DOHH2 (cell line): ENCODE measurements at regions not wholly inside any gene's neighbourhood (a gene's known extent, or its start where the extent isn't known, plus 50 kb on each side); places are given as distances from the start of the nearest gene placed in this dataset.
"Not testable (repeated sequence)": the region's sequence is repeated elsewhere in the genome, so short reads cannot be mapped to it uniquely, and the experiment has no call there.

Experiments
- H3F3A ChIP-seq: fragments of 200-600 bp; sonication (generic), shearing (Covaris generic); 2 replicates; pipeline ENCODE4 v1.6.0; 2016; ENCODE audit warnings: antibody characterized with exemption, mild to moderate bottlenecking; ENCODE audit not compliant: control insufficient read depth, insufficient read depth
- H3K27ac ChIP-seq: fragments of 200-600 bp; sonication (generic); 2 replicates; pipeline ENCODE4 v1.5.1; 2014; ENCODE audit warnings: low read depth, mild to moderate bottlenecking, low read length, moderate library complexity
- H3K27me3 ChIP-seq: fragments of 200-600 bp; sonication (generic); 2 replicates; pipeline ENCODE4 v1.6.1; 2014; ENCODE audit warnings: mild to moderate bottlenecking, low read length, mixed read lengths; ENCODE audit not compliant: control insufficient read depth
- H3K36me3 ChIP-seq: fragments of 200-600 bp; sonication (generic); 2 replicates; pipeline ENCODE4 v1.6.1; 2014; ENCODE audit warnings: mild to moderate bottlenecking, low read length, moderate library complexity, mixed read lengths; ENCODE audit not compliant: control insufficient read depth
- H3K4me1 ChIP-seq: fragments of 200-600 bp; sonication (generic); 2 replicates; pipeline ENCODE4 v1.6.1; 2014; ENCODE audit warnings: mild to moderate bottlenecking, low read length, mixed read lengths; ENCODE audit not compliant: control insufficient read depth
- H3K4me2 ChIP-seq: fragments of 200-600 bp; sonication (generic); 2 replicates; pipeline ENCODE4 v1.6.0; 2014; ENCODE audit warnings: mild to moderate bottlenecking, low read length, moderate library complexity
- H3K4me3 ChIP-seq: fragments of 200-600 bp; sonication (generic); 2 replicates; pipeline ENCODE4 v1.5.1; 2014; ENCODE audit warnings: mild to moderate bottlenecking, low read length, mixed read lengths
- H3K79me2 ChIP-seq: fragments of 200-600 bp; sonication (generic); 2 replicates; pipeline ENCODE4 v1.6.1; 2014; ENCODE audit warnings: mild to moderate bottlenecking, low read length, mixed read lengths; ENCODE audit not compliant: control insufficient read depth
- H3K9me2 ChIP-seq: fragments of 200-600 bp; sonication (generic); replicated peaks from 2 replicates; pipeline ENCODE4 v1.6.1; 2014; ENCODE audit warnings: mild to moderate bottlenecking, low read length, mixed read lengths; ENCODE audit not compliant: control insufficient read depth
- H3K9me3 ChIP-seq: fragments of 200-600 bp; sonication (generic); 2 replicates; pipeline ENCODE4 v1.6.1; 2014; ENCODE audit warnings: antibody characterized with exemption, low read length, mixed read lengths; ENCODE audit not compliant: control insufficient read depth, insufficient read depth
- H4K20me1 ChIP-seq: fragments of 200-600 bp; sonication (generic); 2 replicates; pipeline ENCODE4 v1.6.0; 2014; ENCODE audit warnings: low read depth, mild to moderate bottlenecking, antibody characterized with exemption, low read length, moderate library complexity; ENCODE audit not compliant: control insufficient read depth, insufficient read depth

DNA sequence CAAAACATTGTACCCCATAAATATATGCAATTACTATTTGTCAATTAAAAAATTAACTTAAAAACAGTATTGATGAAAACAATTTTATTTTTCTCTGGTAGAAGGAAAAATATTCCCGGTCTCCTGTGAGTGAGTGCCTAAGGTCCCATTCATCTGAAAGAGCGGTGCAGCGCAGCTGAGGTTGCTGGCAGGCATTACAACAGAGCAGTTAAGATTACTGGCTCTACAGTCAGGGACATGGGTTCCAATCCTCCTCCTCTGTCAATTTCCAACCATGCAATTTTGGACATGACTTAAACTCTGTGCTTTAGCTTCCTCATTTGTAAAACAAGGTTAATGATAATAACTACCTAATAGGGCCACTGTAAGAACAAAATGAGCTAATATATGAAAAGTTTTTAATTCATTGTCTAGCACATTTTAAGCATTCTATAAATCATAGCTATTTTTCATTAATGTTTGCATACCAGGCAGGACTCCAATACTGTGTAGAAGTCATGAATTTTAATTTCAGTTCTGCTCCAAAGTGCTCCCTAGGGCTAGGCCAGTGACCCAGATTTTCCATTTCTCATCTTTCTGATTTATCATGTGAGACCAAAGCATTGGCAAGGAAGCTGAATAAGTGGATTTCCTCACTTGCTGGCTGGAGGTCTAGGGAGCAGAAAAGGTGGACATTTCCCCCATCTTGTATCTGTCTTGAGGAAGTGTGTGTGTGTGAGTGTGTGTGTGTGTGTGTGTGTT lies 174.2 kb upstream of the NBPF19 start:
- H3K9me2 ChIP-seq, H3K36me3 ChIP-seq, H3K27me3 ChIP-seq, H3K4me1 ChIP-seq, H3K9me3 ChIP-seq, H4K20me1 ChIP-seq, H3K4me2 ChIP-seq, H3F3A ChIP-seq, H3K79me2 ChIP-seq, H3K27ac ChIP-seq, H3K4me3 ChIP-seq: not testable (repeated sequence)

DNA sequence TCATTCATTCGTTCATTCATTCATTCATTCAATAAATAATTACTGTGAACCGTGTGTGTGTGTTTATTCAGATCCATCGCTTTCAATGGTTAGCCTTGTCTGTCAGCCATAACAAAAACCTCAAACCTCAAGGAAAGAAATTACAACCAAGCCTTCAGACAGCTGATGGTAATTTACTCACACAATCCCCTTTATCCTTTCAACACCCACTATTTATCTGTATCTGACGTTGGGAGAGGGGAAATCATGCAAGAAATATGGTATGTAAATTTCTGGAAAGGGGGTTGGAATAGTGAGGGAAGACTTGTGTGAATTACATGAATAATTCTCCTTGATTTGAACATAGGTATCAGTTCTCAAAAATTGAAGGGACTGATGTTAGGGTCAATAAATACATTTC lies 173.6 kb upstream of the NBPF19 start:
- not testable (repeated sequence) for H3K9me2 ChIP-seq, H3K4me2 ChIP-seq, H4K20me1 ChIP-seq, H3K9me3 ChIP-seq, H3K27ac ChIP-seq, H3F3A ChIP-seq, H3K4me3 ChIP-seq, H3K79me2 ChIP-seq, H3K36me3 ChIP-seq, H3K4me1 ChIP-seq, H3K27me3 ChIP-seq

- not testable (repeated sequence) for H3K9me2 ChIP-seq, H3F3A ChIP-seq, H3K79me2 ChIP-seq, H3K27ac ChIP-seq, H3K4me3 ChIP-seq, H3K36me3 ChIP-seq, H3K9me3 ChIP-seq, H3K4me1 ChIP-seq, H3K4me2 ChIP-seq, H3K27me3 ChIP-seq, H4K20me1 ChIP-seq
Observed at GRCh38 chr1:149304796-149305195, 170.0 kb upstream of the NBPF19 start.

DNA sequence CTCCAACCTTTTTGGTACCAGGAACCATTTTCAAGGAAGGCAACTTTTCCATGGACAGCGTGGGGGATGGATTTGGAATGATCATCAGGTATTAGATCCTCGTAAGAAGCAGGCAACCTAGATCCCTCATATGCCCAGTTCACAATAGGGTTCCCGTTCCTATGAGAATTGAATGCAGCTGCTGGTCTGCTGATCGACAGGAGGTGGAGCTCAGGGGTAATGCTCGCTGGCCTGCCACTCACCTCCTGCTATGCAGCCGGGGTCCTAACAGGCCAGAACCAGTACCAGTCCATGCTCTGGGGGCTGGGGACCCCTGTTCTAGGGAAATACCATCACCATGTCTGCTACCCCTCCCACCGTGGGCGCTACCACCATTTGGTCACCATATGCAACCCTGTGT lies 167.2 kb upstream of the NBPF19 start:
- not testable (repeated sequence) for H3K36me3 ChIP-seq, H4K20me1 ChIP-seq, H3K9me2 ChIP-seq, H3K9me3 ChIP-seq, H3K27me3 ChIP-seq, H3K79me2 ChIP-seq, H3F3A ChIP-seq, H3K4me2 ChIP-seq, H3K4me3 ChIP-seq, H3K4me1 ChIP-seq, H3K27ac ChIP-seq

GRCh38 chr1:149314921-149315320 lies 159.9 kb upstream of the NBPF19 start:
- not testable (repeated sequence) for H3K4me3 ChIP-seq, H3K4me1 ChIP-seq, H3K79me2 ChIP-seq, H3F3A ChIP-seq, H4K20me1 ChIP-seq, H3K27ac ChIP-seq, H3K27me3 ChIP-seq, H3K36me3 ChIP-seq, H3K4me2 ChIP-seq, H3K9me2 ChIP-seq, H3K9me3 ChIP-seq

GRCh38 chr1:149320971-149321731 lies 153.7 kb upstream of the NBPF19 start:
- H3K4me1 ChIP-seq, H3K4me3 ChIP-seq: not testable (repeated sequence)

DNA sequence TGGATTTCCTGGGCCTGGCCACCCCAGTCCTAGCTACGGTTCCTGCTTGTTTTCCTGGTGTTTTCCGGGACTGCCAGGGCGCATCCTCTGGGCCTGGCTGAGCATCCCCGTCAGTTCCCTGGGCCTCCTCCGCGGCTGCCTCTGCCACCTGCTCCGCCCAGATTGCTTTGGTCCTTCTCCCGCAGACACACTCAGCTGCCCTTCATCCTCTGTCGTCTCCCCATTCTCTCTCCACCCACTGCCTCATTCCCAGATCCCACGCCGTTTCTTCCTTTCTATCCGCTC lies 153.2 kb upstream of the NBPF19 start:
- H3F3A ChIP-seq, H4K20me1 ChIP-seq, H3K4me1 ChIP-seq, H3K27me3 ChIP-seq, H3K27ac ChIP-seq, H3K4me3 ChIP-seq, H3K9me2 ChIP-seq, H3K36me3 ChIP-seq, H3K4me2 ChIP-seq, H3K79me2 ChIP-seq, H3K9me3 ChIP-seq: not testable (repeated sequence)

More at GRCh38 chr1:149320971-149321731, 153.7 kb upstream of the NBPF19 start:
- not testable (repeated sequence) for H3K36me3 ChIP-seq, H3K79me2 ChIP-seq, H3F3A ChIP-seq, H3K27ac ChIP-seq, H3K9me2 ChIP-seq, H4K20me1 ChIP-seq, H3K27me3 ChIP-seq, H3K9me3 ChIP-seq, H3K4me2 ChIP-seq

GRCh38 chr1:149330081-149330335 lies 144.8 kb upstream of the NBPF19 start:
- not testable (repeated sequence) for H3K9me3 ChIP-seq, H3K79me2 ChIP-seq, H3K27ac ChIP-seq, H3K4me1 ChIP-seq, H3K4me3 ChIP-seq, H3F3A ChIP-seq, H3K27me3 ChIP-seq, H4K20me1 ChIP-seq, H3K4me2 ChIP-seq, H3K36me3 ChIP-seq, H3K9me2 ChIP-seq
